ENCODE measurements at regions not wholly inside any gene's neighbourhood (a gene's known extent, or its start where the extent isn't known, plus 50 kb on each side); places are given as distances from the start of the nearest gene placed in this dataset.

DNA sequence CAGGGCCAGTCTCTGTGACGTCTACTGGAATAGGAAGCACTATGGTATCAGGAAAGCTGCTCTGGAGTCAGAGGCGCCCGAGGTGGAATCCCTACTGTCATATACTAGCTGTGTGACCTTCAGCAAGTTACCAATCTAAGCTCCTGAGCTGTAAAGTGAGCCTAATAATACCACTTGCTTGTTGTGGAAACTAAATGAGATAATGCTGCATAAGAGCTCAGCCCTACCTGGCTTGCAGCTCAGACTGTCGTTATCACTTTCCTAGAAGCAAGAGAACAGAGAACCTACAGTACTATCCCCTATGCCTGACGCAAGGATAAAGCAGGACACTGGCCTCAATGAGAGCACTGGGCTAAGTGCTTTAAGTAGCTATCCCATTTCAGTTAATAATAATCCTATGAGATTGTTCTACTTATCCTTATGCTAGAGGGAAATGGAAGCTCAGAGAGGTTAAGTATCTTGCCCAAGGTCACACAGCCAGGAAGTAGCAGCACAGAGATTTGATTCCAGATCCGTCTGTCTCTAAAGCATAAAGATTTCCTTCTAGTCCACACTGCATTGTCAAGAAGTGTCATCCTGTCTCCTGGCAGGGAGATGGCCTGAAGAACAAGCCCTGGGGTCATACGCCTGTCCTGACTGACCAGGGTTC, 195.2 kb downstream of the TLE3 start:
- Histone ChIP-seq H3K27ac (ENCODE audit: low read length) (no peak overlapping the region), H3K9me3 (replicated peaks; ENCODE audit: control insufficient read depth, low read depth, low read length) (no peaks in the 10 kb centered on the region), H3K36me3 (ENCODE audit: control insufficient read depth, insufficient read depth, low read length) (no peaks in the 10 kb centered on the region), H3K4me1 (ENCODE audit: control insufficient read depth, insufficient read depth, low read length) (peaks cover 4% of the 10 kb centered on the region), H3K27me3 (ENCODE audit: control insufficient read depth, insufficient read depth, low read length) (no peaks in the 10 kb centered on the region), H3K4me3 (ENCODE audit: low read length) (no peak overlapping the region)
- WGBS (ENCODE audit: insufficient coverage): 92% methylated on average over 2 of the region's 7 CpGs
- no peak for DNase-seq

- H3K27me3 ChIP-seq (ENCODE audit: control insufficient read depth, insufficient read depth, low read length): no peaks in the 10 kb centered on the region
- no peaks in the 10 kb centered on the region for H3K9me3 ChIP-seq (replicated peaks; ENCODE audit: control insufficient read depth, low read depth, low read length)
- DNase-seq: peak; percentile 54
- 57% methylated on average over 5 of the region's 11 CpGs for WGBS (ENCODE audit: insufficient coverage)
- peaks cover 4% of the 10 kb centered on the region for H3K4me1 ChIP-seq (ENCODE audit: control insufficient read depth, insufficient read depth, low read length)
- no peaks in the 10 kb centered on the region for H3K36me3 ChIP-seq (ENCODE audit: control insufficient read depth, insufficient read depth, low read length)
- no peak overlapping the region for H3K27ac ChIP-seq (ENCODE audit: low read length)
- no peak overlapping the region for H3K4me3 ChIP-seq (ENCODE audit: low read length)
These were observed 193.9 kb downstream of the TLE3 start for GRCh38 chr15:69903470-69904469.

GRCh38 chr15:69906256-69907185, 191.2 kb downstream of the TLE3 start:
- no peak for DNase-seq
- Histone ChIP-seq H3K27me3 (ENCODE audit: control insufficient read depth, insufficient read depth, low read length) (peaks cover 2% of the 10 kb centered on the region), H3K4me1 (ENCODE audit: control insufficient read depth, insufficient read depth, low read length) (peaks cover 4% of the 10 kb centered on the region), H3K9me3 (replicated peaks; ENCODE audit: control insufficient read depth, low read depth, low read length) (no peaks in the 10 kb centered on the region), H3K4me3 (ENCODE audit: low read length) (no peak overlapping the region), H3K36me3 (ENCODE audit: control insufficient read depth, insufficient read depth, low read length) (no peaks in the 10 kb centered on the region), H3K27ac (ENCODE audit: low read length) (no peak overlapping the region)
- WGBS (ENCODE audit: insufficient coverage): 70% methylated on average over 4 of the region's 11 CpGs

DNA sequence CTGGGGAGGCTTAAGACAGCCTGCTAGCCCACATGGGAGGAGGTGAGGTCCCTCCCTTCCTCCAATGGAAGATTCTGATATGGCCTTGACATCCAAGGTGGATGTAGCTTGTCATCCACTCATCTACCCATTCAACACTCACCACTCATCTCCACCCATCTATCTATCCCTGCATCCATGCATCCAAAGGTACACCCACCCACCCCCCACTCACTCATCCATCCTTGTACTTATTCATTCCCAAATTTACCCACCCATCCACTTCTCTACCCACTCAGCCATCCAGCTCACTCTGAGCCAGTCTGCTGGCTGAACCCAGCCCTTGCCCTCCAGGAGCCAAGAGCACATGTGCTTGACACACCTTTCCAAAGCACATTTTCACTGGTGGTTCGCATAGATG, 189.7 kb downstream of the TLE3 start:
- Histone ChIP-seq H3K27ac (ENCODE audit: low read length) (no peak overlapping the region), H3K27me3 (ENCODE audit: control insufficient read depth, insufficient read depth, low read length) (peaks cover 2% of the 10 kb centered on the region), H3K36me3 (ENCODE audit: control insufficient read depth, insufficient read depth, low read length) (no peaks in the 10 kb centered on the region), H3K9me3 (replicated peaks; ENCODE audit: control insufficient read depth, low read depth, low read length) (no peaks in the 10 kb centered on the region), H3K4me3 (ENCODE audit: low read length) (no peak overlapping the region), H3K4me1 (ENCODE audit: control insufficient read depth, insufficient read depth, low read length) (peaks cover 4% of the 10 kb centered on the region)
- WGBS (ENCODE audit: insufficient coverage): 46% methylated on average over 1 of the region's 1 CpG
- DNase-seq: no peak

GRCh38 chr15:69908590-69909420, 188.9 kb downstream of the TLE3 start:
- H3K4me3 ChIP-seq (ENCODE audit: low read length): no peak overlapping the region
- H3K36me3 ChIP-seq (ENCODE audit: control insufficient read depth, insufficient read depth, low read length): no peaks in the 10 kb centered on the region
- no peaks in the 10 kb centered on the region for H3K4me1 ChIP-seq (ENCODE audit: control insufficient read depth, insufficient read depth, low read length)
- no peaks in the 10 kb centered on the region for H3K9me3 ChIP-seq (replicated peaks; ENCODE audit: control insufficient read depth, low read depth, low read length)
- H3K27ac ChIP-seq (ENCODE audit: low read length): no peak overlapping the region
- no peak for DNase-seq
- H3K27me3 ChIP-seq (ENCODE audit: control insufficient read depth, insufficient read depth, low read length): peaks cover 2% of the 10 kb centered on the region
- 82% methylated on average over 10 of the region's 15 CpGs for WGBS (ENCODE audit: insufficient coverage)

- DNase-seq: no peak
- peaks cover 2% of the 10 kb centered on the region for H3K27me3 ChIP-seq (ENCODE audit: control insufficient read depth, insufficient read depth, low read length)
- H3K36me3 ChIP-seq (ENCODE audit: control insufficient read depth, insufficient read depth, low read length): no peaks in the 10 kb centered on the region
- no peaks in the 10 kb centered on the region for H3K4me1 ChIP-seq (ENCODE audit: control insufficient read depth, insufficient read depth, low read length)
- WGBS (ENCODE audit: insufficient coverage): 83% methylated on average over 4 of the region's 7 CpGs
- no peaks in the 10 kb centered on the region for H3K9me3 ChIP-seq (replicated peaks; ENCODE audit: control insufficient read depth, low read depth, low read length)
- H3K27ac ChIP-seq (ENCODE audit: low read length): no peak overlapping the region
- no peak overlapping the region for H3K4me3 ChIP-seq (ENCODE audit: low read length)
These were observed 187.8 kb downstream of the TLE3 start for GRCh38 chr15:69909719-69910444.

- DNase-seq: no peak
- WGBS (ENCODE audit: insufficient coverage): no CpG with 5 or more reads among the region's 2 CpGs
- Histone ChIP-seq H3K27me3 (ENCODE audit: control insufficient read depth, insufficient read depth, low read length) (peaks cover 2% of the 10 kb centered on the region), H3K4me1 (ENCODE audit: control insufficient read depth, insufficient read depth, low read length) (no peaks in the 10 kb centered on the region), H3K9me3 (replicated peaks; ENCODE audit: control insufficient read depth, low read depth, low read length) (no peaks in the 10 kb centered on the region), H3K4me3 (ENCODE audit: low read length) (no peak overlapping the region), H3K27ac (ENCODE audit: low read length) (no peak overlapping the region), H3K36me3 (ENCODE audit: control insufficient read depth, insufficient read depth, low read length) (no peaks in the 10 kb centered on the region)
These were observed 187.2 kb downstream of the TLE3 start for GRCh38 chr15:69910514-69910913.

DNA sequence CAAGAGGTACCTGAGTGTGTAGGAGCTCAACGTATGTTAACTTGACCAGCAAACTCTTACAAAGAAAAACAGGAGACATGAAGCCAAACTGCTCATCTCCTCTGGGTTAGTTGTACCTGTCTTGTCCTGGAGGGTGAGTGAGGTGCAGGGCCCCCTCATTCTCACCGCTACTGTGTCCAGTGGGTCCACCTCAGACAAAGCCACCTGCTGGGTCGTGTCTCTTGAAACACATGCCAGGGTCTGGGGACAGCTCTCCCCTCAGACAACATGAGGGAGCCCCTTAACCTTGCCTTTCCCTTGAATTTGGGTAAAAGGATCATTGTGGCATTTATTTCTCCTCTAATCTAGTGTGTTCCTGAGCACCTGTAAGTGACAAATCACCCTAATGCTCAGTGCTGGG, 185.6 kb downstream of the TLE3 start:
- Histone ChIP-seq H3K4me1 (ENCODE audit: control insufficient read depth, insufficient read depth, low read length) (no peaks in the 10 kb centered on the region), H3K27me3 (ENCODE audit: control insufficient read depth, insufficient read depth, low read length) (peaks cover 2% of the 10 kb centered on the region), H3K4me3 (ENCODE audit: low read length) (no peak overlapping the region), H3K27ac (ENCODE audit: low read length) (no peak overlapping the region), H3K9me3 (replicated peaks; ENCODE audit: control insufficient read depth, low read depth, low read length) (no peaks in the 10 kb centered on the region), H3K36me3 (ENCODE audit: control insufficient read depth, insufficient read depth, low read length) (no peaks in the 10 kb centered on the region)
- no peak for DNase-seq
- no CpG with 5 or more reads among the region's 3 CpGs for WGBS (ENCODE audit: insufficient coverage)

- Histone ChIP-seq H3K36me3 (ENCODE audit: control insufficient read depth, insufficient read depth, low read length) (no peaks in the 10 kb centered on the region), H3K9me3 (replicated peaks; ENCODE audit: control insufficient read depth, low read depth, low read length) (no peaks in the 10 kb centered on the region), H3K4me1 (ENCODE audit: control insufficient read depth, insufficient read depth, low read length) (no peaks in the 10 kb centered on the region), H3K27me3 (ENCODE audit: control insufficient read depth, insufficient read depth, low read length) (peaks cover 2% of the 10 kb centered on the region), H3K4me3 (ENCODE audit: low read length) (no peak overlapping the region), H3K27ac (ENCODE audit: low read length) (no peak overlapping the region)
- no peak for DNase-seq
- WGBS (ENCODE audit: insufficient coverage): 36% methylated on average over 6 of the region's 9 CpGs
These were observed 183.7 kb downstream of the TLE3 start for GRCh38 chr15:69914040-69914439.
